GM21423 (cell line): ENCODE measurements at regions not wholly inside any gene's neighbourhood (a gene's known extent, or its start where the extent isn't known, plus 50 kb on each side); places are given as distances from the start of the nearest gene placed in this dataset.

Experiments
- ATAC-seq: cut with Tn5 transposase; IDR thresholded peaks from one replicate; pipeline ENCODE4 v1.9.1; 2021; ENCODE audit warnings: mild to moderate bottlenecking, moderate library complexity; ENCODE audit not compliant: unreplicated experiment

- ATAC-seq, result no peak
These were observed 312.1 kb downstream of the SKIDA1 start for GRCh38 chr10:21213381-21213780.

- no peak for ATAC-seq
These were observed 312.6 kb downstream of the SKIDA1 start for GRCh38 chr10:21212912-21213311.

GRCh38 chr10:21212348-21212747, 313.1 kb downstream of the SKIDA1 start:
- ATAC-seq, result no peak

GRCh38 chr10:21209495-21209894, 312.4 kb upstream of the NEBL start:
- ATAC-seq, result no peak

- no peak for ATAC-seq
These were observed 311.7 kb upstream of the NEBL start for GRCh38 chr10:21208666-21209316.

- no peak for ATAC-seq
These were observed 310.9 kb upstream of the NEBL start for GRCh38 chr10:21207852-21208646.

GRCh38 chr10:21205328-21205727, 308.2 kb upstream of the NEBL start:
- ATAC-seq, result no peak

- ATAC-seq, result no peak
These were observed 306.5 kb upstream of the NEBL start for GRCh38 chr10:21203473-21204107.

GRCh38 chr10:21202776-21203462, 305.8 kb upstream of the NEBL start:
- ATAC-seq, result no peak

GRCh38 chr10:21199501-21199900, 302.4 kb upstream of the NEBL start:
- no peak for ATAC-seq

- ATAC-seq, result no peak
These were observed 300.7 kb upstream of the NEBL start for GRCh38 chr10:21197838-21198237.

GRCh38 chr10:21196822-21197395, 299.8 kb upstream of the NEBL start:
- ATAC-seq, result no peak

- no peak for ATAC-seq
These were observed 298.1 kb upstream of the NEBL start for GRCh38 chr10:21195252-21195651.

- ATAC-seq, result no peak
These were observed 297.4 kb upstream of the NEBL start for GRCh38 chr10:21194510-21194993.

GRCh38 chr10:21193196-21193595, 296.1 kb upstream of the NEBL start:
- ATAC-seq, result no peak

GRCh38 chr10:21191512-21191911, 294.4 kb upstream of the NEBL start:
- no peak for ATAC-seq

GRCh38 chr10:21184984-21185383, 287.9 kb upstream of the NEBL start:
- no peak for ATAC-seq

GRCh38 chr10:21184216-21184615, 287.1 kb upstream of the NEBL start:
- no peak for ATAC-seq

GRCh38 chr10:21183025-21183424, 285.9 kb upstream of the NEBL start:
- ATAC-seq, result no peak

- no peak for ATAC-seq
These were observed 284.3 kb upstream of the NEBL start for GRCh38 chr10:21181451-21181850.

- no peak for ATAC-seq
These were observed 283.5 kb upstream of the NEBL start for GRCh38 chr10:21180604-21181003.
